ENCODE measurements at regions not wholly inside any gene's neighbourhood (a gene's known extent, or its start where the extent isn't known, plus 50 kb on each side); places are given as distances from the start of the nearest gene placed in this dataset.

DNA sequence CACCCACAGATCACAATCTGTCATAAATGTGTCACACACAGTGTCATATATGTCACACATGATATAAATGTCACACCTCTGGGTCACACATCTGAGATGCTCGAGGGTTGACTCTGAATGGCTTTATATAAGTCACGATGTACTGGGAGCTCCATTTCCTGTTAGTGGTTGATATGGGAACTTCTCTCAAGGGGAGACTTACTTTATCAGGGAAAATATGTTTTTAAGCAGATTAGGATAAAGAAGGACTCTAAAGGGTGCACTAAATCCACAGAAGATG is 83.9 kb upstream of the MEF2A start:
- FAIRE-seq (no peak), DNase-seq (ENCODE audit: low read depth in 1 of 2, low spot score in 2 of 2) (no peak)
- Histone ChIP-seq H3K23ac (ENCODE audit: insufficient read length) (no peak overlapping the region), H3K14ac (ENCODE audit: insufficient read length) (no peak overlapping the region), H3K36me3 (ENCODE audit: control insufficient read depth in 2 of 4, insufficient read depth in 4 of 4, low read length in 3 of 4) (no peaks in the 10 kb centered on the region), H3K79me1 (ENCODE audit: low read depth, low read length) (no peaks in the 10 kb centered on the region), H3K4me3 (ENCODE audit: extremely low read depth in 1 of 4, insufficient read depth in 2 of 4, low read depth in 3 of 4, low read length in 4 of 4) (no peak overlapping the region), H2AK5ac (ENCODE audit: low read depth, low read length) (no peak overlapping the region), H3K18ac (ENCODE audit: extremely low read depth, low read length) (no peak overlapping the region), H2BK20ac (ENCODE audit: low read length) (no peak overlapping the region), H3K4me1 (replicated peaks in 1 of 4; ENCODE audit: control insufficient read depth in 3 of 4, insufficient read depth in 4 of 4, low read length in 3 of 4) (peaks cover 5 to 16% (median 10%) of the 10 kb centered on the region in 4 experiments), H2BK120ac (replicated peaks; ENCODE audit: low read depth, low read length) (no peak overlapping the region), H3K27ac (ENCODE audit: low read depth, low read length) (no peak overlapping the region), H3K56ac (replicated peaks; ENCODE audit: insufficient read length, low read depth, low read length) (no peak overlapping the region), H2BK12ac (ENCODE audit: low read depth, low read length) (no peak overlapping the region), H4K20me1 (replicated peaks in 1 of 2; ENCODE audit: control insufficient read depth in 1 of 2, insufficient read depth in 2 of 2, low read length in 2 of 2) (no peaks in the 10 kb centered on the region), H3K79me2 (ENCODE audit: control insufficient read depth in 1 of 2, insufficient read depth in 2 of 2, low read length in 2 of 2) (no peaks in the 10 kb centered on the region), H3K9ac (replicated peaks in 1 of 4; ENCODE audit: extremely low read depth in 1 of 4, low read depth in 3 of 4, low read length in 3 of 4) (no peak overlapping the region), H2BK15ac (ENCODE audit: low read length) (no peak overlapping the region), H2AFZ (ENCODE audit: low read length) (no peak overlapping the region), H4K8ac (ENCODE audit: extremely low read depth, insufficient read depth, low read length) (no peak overlapping the region), H3K27me3 (replicated peaks in 1 of 4; ENCODE audit: control insufficient read depth in 3 of 4, extremely low read depth in 1 of 4, insufficient read depth in 3 of 4, low read length in 3 of 4) (peaks cover 0 to 7% (median 5%) of the 10 kb centered on the region in 4 experiments; a peak in 5 of 7 replicates), H3K4ac (replicated peaks; ENCODE audit: insufficient read length, low read depth, low read length) (peak overlapping the region; percentile 60), H3K4me2 (ENCODE audit: insufficient read depth in 1 of 2, low read depth in 2 of 2, low read length in 2 of 2) (no peak overlapping the region), H4K5ac (ENCODE audit: insufficient read length, low read depth, low read length) (no peak overlapping the region), H2BK5ac (ENCODE audit: low read depth, low read length) (no peak overlapping the region), H4K91ac (replicated peaks; ENCODE audit: insufficient read length, low read length) (no peak overlapping the region), H3K9me3 (ENCODE audit: insufficient read depth in 2 of 2, low read depth in 1 of 2, low read length in 1 of 2) (no peaks in the 10 kb centered on the region), H3K23me2 (ENCODE audit: low read depth, low read length) (peaks cover 11% of the 10 kb centered on the region; the same call in 1 of the 2 replicates)
- POLR2A ChIA-PET (ENCODE audit: partially characterized antibody), result no interaction called here
- WGBS, 2 experiments (ENCODE audit: extremely low coverage in 1 of 2, insufficient coverage in 1 of 2, insufficient read length in 1 of 2, insufficient replicate concordance in 2 of 2, low coverage in 1 of 2, low lambda C conversion rate in 2 of 2, missing lambda C conversion rate in 1 of 2), result 89% methylated on average over 2 of the region's 2 CpGs; no CpG with 5 or more reads in 1 of the 2 experiments
- CTCF ChIA-PET (ENCODE audit: partially characterized antibody), result interaction anchor here (1.8 to 3.2 kb wide), 2 partner anchors 73 to 222 kb away, joined by 4 to 8 read pairs; no protein-coding TSS in a partner anchor
- TF ChIP-seq, protein P1, sequence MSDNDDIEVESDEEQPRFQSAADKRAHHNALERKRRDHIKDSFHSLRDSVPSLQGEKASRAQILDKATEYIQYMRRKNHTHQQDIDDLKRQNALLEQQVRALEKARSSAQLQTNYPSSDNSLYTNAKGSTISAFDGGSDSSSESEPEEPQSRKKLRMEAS (IDR thresholded peaks at IDR 0.05), result no peak
- TF ChIP-seq ASH2L (IDR thresholded peaks at IDR 0.05; ENCODE audit: low read length), result no peak
- no peak for TF ChIP-seq RFX5 (IDR thresholded peaks at IDR 0.05; ENCODE audit: borderline replicate concordance, low read depth, low read length)
- no peak for TF ChIP-seq BACH1 (IDR thresholded peaks at IDR 0.05; ENCODE audit: low read length)
- TF ChIP-seq, protein P2, sequence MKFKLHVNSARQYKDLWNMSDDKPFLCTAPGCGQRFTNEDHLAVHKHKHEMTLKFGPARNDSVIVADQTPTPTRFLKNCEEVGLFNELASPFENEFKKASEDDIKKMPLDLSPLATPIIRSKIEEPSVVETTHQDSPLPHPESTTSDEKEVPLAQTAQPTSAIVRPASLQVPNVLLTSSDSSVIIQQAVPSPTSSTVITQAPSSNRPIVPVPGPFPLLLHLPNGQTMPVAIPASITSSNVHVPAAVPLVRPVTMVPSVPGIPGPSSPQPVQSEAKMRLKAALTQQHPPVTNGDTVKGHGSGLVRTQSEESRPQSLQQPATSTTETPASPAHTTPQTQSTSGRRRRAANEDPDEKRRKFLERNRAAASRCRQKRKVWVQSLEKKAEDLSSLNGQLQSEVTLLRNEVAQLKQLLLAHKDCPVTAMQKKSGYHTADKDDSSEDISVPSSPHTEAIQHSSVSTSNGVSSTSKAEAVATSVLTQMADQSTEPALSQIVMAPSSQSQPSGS (IDR thresholded peaks at IDR 0.05; ENCODE audit: low read length), result no peak
- no peak for TF ChIP-seq TCF12 (IDR thresholded peaks at IDR 0.05; ENCODE audit: low read depth, low read length)
- TF ChIP-seq RAD21 (IDR thresholded peaks at IDR 0.05 in 1 of 2, conservative IDR thresholded peaks at IDR 0.05 in 1 of 2; ENCODE audit: low read depth in 2 of 2, low read length in 2 of 2), result no peak
- TF ChIP-seq JUN (IDR thresholded peaks at IDR 0.05; ENCODE audit: low read depth, low read length), result no peak
- TF ChIP-seq CEBPB (IDR thresholded peaks at IDR 0.05; ENCODE audit: low read depth, low read length), result no peak
- no peak for TF ChIP-seq MAFK (IDR thresholded peaks at IDR 0.05; ENCODE audit: low read depth, low read length)
- TF ChIP-seq SIRT6 (IDR thresholded peaks at IDR 0.05; ENCODE audit: low read length), result no peak
- no peak for TF ChIP-seq ZNF274 (IDR thresholded peaks at IDR 0.05; ENCODE audit: borderline replicate concordance, extremely low read depth, low read length)
- TF ChIP-seq TAF7 (optimal IDR thresholded peaks at IDR 0.05; ENCODE audit: borderline replicate concordance, low read depth, low read length), result no peak
- no peak for TF ChIP-seq KDM4A (IDR thresholded peaks at IDR 0.05; ENCODE audit: low read depth, low read length, severe bottlenecking)

Data from H1 (cell line).